Lower leg skin (tissue), 4 donors: ENCODE measurements at regions not wholly inside any gene's neighbourhood (a gene's known extent, or its start where the extent isn't known, plus 50 kb on each side); places are given as distances from the start of the nearest gene placed in this dataset.

Source experiments
- DNase-seq, 2 donors: peaks; one replicate each; pipeline ENCODE4 v3.0.0-alpha.2; 2019; ENCODE audit warnings: low spot score in 2 of 2
- H3K4me3 ChIP-seq: fragments of 200-600 bp; sonication (generic); 2 replicates; pipeline ENCODE4 v1.5.1; 2017; ENCODE audit warnings: mild to moderate bottlenecking, low read depth; ENCODE audit not compliant: poor library complexity, severe bottlenecking
- POLR2A ChIP-seq, 2 donors: fragments of 450-650 bp; IDR thresholded peaks; one replicate each; pipeline ENCODE4 v1.6.1; 2016 to 2017; ENCODE audit warnings: antibody characterized with exemption in 2 of 2, mild to moderate bottlenecking in 1 of 2, moderate library complexity in 1 of 2
- WGBS, 2 donors: methylation state at CpG; one replicate each; pipeline ENCODE4 v1.1.5; 2018; 5-methylcytosine and 5-hydroxymethylcytosine counted together
- intact Hi-C: fragments of 100-400 bp; cut with DNase I; formaldehyde crosslinking; loops from one replicate; pipeline ENCODE4 v1.15.0; 2023; ENCODE audit warnings: low total_unique reads
- TF ChIP-seq, protein P1 (sequence below), 3 donors: fragments of 450-650 bp; IDR thresholded peaks; one replicate each; pipeline ENCODE4 v1.5.1; 2016; ENCODE audit warnings: antibody characterized with exemption in 3 of 3, mild to moderate bottlenecking in 3 of 3, moderate library complexity in 2 of 3

DNA sequence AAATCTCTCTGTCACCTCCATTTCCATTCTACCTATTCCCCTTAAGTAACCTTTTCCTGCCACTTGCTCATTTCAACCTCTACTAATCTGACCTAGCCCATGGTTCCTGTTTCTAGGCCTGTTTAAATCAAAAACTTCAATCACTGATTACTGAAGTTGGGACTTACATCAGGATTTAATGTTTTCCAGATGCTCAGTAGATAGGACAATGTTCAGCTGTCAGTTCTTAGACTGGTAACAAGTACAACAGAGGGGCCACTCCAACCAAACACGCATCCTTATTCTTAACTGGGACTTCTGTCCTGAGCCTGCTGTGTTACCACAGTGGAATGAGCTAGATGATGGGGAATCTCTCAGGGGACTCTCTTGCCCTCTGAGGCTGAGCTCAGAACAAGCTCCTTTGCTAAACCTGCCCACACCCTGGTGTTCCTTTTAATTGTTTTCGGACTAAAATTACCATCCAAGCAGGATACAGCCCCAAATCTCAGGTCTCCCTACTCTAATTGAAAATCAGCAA lies 974.6 kb downstream of the TTLL7 start:
- TF ChIP-seq, protein P1, sequence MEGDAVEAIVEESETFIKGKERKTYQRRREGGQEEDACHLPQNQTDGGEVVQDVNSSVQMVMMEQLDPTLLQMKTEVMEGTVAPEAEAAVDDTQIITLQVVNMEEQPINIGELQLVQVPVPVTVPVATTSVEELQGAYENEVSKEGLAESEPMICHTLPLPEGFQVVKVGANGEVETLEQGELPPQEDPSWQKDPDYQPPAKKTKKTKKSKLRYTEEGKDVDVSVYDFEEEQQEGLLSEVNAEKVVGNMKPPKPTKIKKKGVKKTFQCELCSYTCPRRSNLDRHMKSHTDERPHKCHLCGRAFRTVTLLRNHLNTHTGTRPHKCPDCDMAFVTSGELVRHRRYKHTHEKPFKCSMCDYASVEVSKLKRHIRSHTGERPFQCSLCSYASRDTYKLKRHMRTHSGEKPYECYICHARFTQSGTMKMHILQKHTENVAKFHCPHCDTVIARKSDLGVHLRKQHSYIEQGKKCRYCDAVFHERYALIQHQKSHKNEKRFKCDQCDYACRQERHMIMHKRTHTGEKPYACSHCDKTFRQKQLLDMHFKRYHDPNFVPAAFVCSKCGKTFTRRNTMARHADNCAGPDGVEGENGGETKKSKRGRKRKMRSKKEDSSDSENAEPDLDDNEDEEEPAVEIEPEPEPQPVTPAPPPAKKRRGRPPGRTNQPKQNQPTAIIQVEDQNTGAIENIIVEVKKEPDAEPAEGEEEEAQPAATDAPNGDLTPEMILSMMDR (IDR thresholded peaks at IDR 0.05), result no peak
- no peak for TF ChIP-seq POLR2A (IDR thresholded peaks at IDR 0.05)
- no peak overlapping the region for H3K4me3 ChIP-seq
- WGBS, 2 donors, result 64 to 74% methylated on average over 2 of the region's 2 CpGs
- no peak for DNase-seq
- intact Hi-C loops, result no loop called here

DNA sequence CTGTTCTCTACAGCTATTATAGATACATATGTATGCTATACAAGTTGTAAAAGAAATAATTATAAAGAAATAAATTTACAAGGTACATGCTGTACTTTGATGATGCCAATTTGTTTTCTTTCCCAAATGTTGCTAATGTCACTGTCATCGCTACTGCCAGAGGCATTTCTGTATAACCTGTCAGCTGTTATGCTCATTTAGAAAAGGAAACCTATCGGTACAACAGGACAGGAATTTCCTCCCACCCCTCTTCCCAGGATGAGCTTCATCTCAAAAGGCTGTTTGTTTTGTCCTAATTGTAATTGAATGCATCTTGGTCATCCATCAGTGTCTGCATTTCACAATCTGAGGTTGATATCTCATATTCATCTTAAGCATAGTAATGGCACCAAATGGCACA lies 975.7 kb downstream of the TTLL7 start:
- DNase-seq, result no peak
- TF ChIP-seq POLR2A (IDR thresholded peaks at IDR 0.05), result no peak
- TF ChIP-seq, protein P1 (IDR thresholded peaks at IDR 0.05), result no peak
- intact Hi-C loops, result no loop called here
- H3K4me3 ChIP-seq, result no peak overlapping the region
- WGBS, 2 donors, result 80 to 91% methylated on average over 2 of the region's 2 CpGs

DNA sequence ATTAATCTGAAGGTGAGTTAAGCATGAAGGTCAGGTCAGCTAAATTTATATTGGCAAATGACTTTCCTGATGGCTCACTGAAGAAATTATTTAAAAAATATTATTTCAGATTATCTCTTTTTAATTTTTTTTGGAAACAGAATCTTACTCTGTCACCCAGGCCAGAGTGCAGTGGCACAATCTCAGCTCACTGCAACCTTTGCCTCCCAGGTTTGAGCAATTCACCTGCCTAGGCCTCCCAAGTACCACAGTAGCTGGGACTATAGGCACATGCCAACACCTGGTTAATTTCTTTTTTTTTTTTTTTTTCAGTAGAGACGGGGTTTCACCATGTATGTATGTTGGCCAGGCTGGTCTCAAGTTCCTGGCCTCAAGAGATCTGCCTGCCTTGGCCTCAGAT lies 976.7 kb downstream of the TTLL7 start:
- DNase-seq, result no peak
- 84 to 93% methylated on average over 1 of the region's 1 CpG for WGBS, 2 donors
- TF ChIP-seq POLR2A (IDR thresholded peaks at IDR 0.05), result no peak
- TF ChIP-seq, protein P1 (IDR thresholded peaks at IDR 0.05), result no peak
- intact Hi-C loops, result no loop called here
- no peak overlapping the region for H3K4me3 ChIP-seq

DNA sequence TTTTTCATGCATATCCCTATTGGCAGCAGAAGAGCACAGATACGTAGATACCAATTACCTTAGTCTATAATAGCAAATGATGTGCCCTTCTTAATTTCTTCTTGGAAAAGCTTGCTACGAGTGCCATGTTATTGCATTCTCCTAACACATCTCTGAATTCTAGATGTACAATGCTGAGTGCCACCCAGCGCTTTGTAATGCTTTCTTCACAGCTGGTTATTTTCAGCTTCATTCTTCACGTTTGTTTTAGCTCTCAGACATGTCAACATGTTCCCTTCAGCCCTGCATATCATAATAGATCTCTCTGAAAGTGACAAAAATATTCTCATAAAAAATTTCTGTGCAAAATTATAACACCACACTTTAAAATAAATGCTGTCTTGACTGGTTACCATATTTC lies 981.2 kb downstream of the TTLL7 start:
- 83 to 91% methylated on average over 4 of the region's 4 CpGs for WGBS, 2 donors
- no peak for TF ChIP-seq POLR2A (IDR thresholded peaks at IDR 0.05)
- TF ChIP-seq, protein P1 (IDR thresholded peaks at IDR 0.05), result no peak
- no peak for DNase-seq
- intact Hi-C loops, result no loop called here
- no peak overlapping the region for H3K4me3 ChIP-seq

DNA sequence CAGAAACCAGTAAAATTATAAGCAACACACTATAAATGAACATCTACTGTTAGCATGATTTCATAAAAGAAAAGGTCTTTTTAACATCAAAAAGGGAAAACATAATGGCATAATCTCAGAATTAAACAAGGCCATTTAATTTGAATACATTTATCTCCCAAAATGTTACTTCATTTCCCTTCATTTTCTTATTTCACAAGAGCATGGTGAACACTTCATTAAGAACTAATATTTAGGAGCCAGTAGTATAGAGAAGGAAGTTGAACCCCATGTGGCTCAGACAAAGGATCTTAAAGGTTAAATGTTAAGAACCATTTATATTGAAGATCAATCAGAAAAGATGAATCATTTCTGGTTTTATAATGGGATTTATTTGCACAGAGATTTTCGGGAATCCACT lies 981.7 kb downstream of the TTLL7 start:
- TF ChIP-seq, protein P1 (IDR thresholded peaks at IDR 0.05), result no peak
- no peak for TF ChIP-seq POLR2A (IDR thresholded peaks at IDR 0.05)
- no peak overlapping the region for H3K4me3 ChIP-seq
- 82 to 84% methylated on average over 1 of the region's 1 CpG for WGBS, 2 donors
- no peak for DNase-seq
- intact Hi-C loops, result no loop called here

DNA sequence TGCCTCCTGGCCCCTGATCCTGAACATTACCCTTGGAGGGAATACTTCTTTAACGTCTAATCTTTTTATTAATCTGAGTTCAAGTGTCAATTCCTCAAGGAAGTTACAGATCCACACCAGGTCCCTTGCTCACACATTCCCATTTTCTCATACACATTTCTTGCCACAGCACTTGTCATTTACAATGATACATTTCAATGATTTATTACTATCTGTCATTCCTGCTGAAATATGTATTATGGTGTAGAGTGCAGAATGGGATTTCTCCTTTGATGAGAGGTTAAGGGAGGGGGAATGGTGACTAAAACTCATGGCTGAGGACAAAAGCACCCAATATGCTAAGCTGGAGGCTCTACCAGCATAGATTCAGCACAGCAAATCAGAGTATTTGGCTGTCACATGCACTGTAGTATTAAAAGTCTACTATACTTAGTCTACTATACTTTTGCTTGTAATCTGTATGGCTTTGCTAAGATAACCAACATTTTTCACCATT lies 982.5 kb downstream of the TTLL7 start:
- H3K4me3 ChIP-seq, result no peak overlapping the region
- intact Hi-C loops, result no loop called here
- 62 to 66% methylated on average over 1 of the region's 1 CpG for WGBS, 2 donors
- TF ChIP-seq, protein P1 (IDR thresholded peaks at IDR 0.05), result no peak
- no peak for TF ChIP-seq POLR2A (IDR thresholded peaks at IDR 0.05)
- DNase-seq, result no peak
